GM06990 (cell line): ENCODE measurements at regions not wholly inside any gene's neighbourhood (a gene's known extent, or its start where the extent isn't known, plus 50 kb on each side); places are given as distances from the start of the nearest gene placed in this dataset.

Source experiments
- DNase-seq: peaks from one replicate; pipeline ENCODE4 v3.0.0-alpha.2; 2011; ENCODE audit not compliant: insufficient read length; ENCODE audit errors: extremely low read depth
- H3K27me3 ChIP-seq: replicated peaks from 2 replicates; pipeline ENCODE4 v1.6.0; 2011; ENCODE audit warnings: low read length; ENCODE audit not compliant: control insufficient read depth, insufficient read depth
- H3K36me3 ChIP-seq: 2 replicates; pipeline ENCODE4 v1.5.1; 2011; ENCODE audit warnings: low read length; ENCODE audit not compliant: control insufficient read depth, insufficient read depth
- H3K4me3 ChIP-seq: replicated peaks from 2 replicates; pipeline ENCODE4 v1.5.1; 2011; ENCODE audit warnings: low read depth, mild to moderate bottlenecking, control low read depth, low read length
- TF ChIP-seq, protein P1 (sequence below): IDR thresholded peaks from 2 replicates; pipeline ENCODE4 v1.5.1; 2011; ENCODE audit warnings: low read length, control low read depth, mild to moderate bottlenecking, inconsistent platforms; ENCODE audit not compliant: insufficient read depth, poor library complexity, severe bottlenecking

DNA sequence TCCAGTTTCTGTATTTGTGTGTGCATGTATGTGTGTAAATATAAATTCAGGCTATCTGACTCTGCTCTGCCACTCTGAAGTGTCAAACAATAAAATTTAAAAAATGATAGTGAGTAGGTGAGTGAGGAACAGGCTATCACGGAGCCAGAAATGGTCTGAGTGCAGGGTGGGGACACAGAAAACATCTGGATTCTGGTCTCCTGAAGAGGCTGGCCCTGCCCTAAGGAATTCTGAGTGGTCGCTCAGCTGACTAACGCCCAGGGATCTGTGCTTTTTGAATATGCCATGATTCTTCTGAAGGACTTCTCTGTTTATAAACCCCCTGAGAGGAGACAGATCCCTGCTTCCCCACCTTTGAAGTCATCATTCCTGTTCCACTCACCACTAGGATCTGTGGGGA is 353.9 kb upstream of the GYPC start:
- Histone ChIP-seq H3K36me3 (no peaks in the 10 kb centered on the region), H3K27me3 (no peaks in the 10 kb centered on the region), H3K4me3 (no peak overlapping the region)
- TF ChIP-seq, protein P1, sequence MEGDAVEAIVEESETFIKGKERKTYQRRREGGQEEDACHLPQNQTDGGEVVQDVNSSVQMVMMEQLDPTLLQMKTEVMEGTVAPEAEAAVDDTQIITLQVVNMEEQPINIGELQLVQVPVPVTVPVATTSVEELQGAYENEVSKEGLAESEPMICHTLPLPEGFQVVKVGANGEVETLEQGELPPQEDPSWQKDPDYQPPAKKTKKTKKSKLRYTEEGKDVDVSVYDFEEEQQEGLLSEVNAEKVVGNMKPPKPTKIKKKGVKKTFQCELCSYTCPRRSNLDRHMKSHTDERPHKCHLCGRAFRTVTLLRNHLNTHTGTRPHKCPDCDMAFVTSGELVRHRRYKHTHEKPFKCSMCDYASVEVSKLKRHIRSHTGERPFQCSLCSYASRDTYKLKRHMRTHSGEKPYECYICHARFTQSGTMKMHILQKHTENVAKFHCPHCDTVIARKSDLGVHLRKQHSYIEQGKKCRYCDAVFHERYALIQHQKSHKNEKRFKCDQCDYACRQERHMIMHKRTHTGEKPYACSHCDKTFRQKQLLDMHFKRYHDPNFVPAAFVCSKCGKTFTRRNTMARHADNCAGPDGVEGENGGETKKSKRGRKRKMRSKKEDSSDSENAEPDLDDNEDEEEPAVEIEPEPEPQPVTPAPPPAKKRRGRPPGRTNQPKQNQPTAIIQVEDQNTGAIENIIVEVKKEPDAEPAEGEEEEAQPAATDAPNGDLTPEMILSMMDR, result no peak
- DNase-seq, result no peak

DNA sequence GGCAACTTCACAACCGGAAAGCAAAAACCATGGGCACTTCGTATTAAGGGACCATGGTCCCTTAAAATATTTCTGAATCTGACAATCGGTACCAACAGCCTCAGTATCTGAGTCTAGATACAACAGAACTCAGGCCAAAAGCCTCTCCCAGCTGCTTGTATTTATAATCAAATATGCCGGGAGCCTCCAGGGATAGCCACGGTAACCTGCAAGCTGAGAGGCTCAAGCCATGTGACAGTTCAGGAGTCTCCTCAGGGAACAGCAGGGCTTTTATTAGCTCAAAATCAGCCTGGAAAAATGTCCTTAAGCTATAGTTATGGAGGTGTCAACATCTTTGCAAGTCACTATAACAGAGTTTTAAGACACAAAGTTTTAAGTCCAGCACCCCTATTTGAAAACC is 352.8 kb upstream of the GYPC start:
- Histone ChIP-seq H3K4me3 (no peak overlapping the region), H3K27me3 (no peaks in the 10 kb centered on the region), H3K36me3 (no peaks in the 10 kb centered on the region)
- TF ChIP-seq, protein P1, result no peak
- no peak for DNase-seq

DNA sequence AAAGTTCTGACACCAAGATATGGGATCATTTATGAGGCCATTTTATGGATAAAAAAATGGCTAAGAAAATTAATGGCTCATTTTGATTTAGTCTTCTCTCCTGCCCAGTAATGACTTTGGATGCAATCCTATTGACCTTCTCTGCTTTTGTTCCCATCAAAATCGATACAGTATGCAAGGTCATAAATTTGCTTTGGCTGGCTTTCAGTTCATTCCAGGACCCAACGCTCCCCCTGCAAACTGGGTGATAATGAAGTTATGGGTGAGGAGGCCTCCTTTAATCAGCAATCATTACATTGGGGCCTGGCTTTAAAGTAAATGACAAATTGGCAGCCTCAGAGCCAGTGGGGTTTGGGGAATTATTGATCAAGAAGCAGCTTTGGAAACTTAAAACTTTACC is 351.8 kb upstream of the GYPC start:
- Histone ChIP-seq H3K27me3 (no peaks in the 10 kb centered on the region), H3K36me3 (no peaks in the 10 kb centered on the region), H3K4me3 (no peak overlapping the region)
- TF ChIP-seq, protein P1, result no peak
- no peak for DNase-seq

DNA sequence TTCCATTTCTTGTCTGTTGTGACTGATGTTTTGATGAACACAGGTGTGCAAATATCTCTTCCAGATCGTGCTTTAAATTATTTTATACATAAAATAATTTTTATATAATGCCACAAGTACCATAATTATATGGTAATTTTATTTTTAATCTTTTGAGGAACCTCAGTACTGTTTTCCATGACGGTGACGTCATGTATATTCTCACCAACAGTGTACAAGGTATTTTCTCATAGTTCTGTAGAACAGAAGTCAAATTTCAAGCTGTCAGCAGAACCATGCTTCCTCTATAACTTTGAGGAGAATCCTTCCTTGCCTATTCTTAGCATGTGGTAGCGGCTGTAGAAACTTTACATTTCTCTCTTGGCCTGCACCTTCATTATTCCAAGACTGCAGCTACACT is 349.4 kb upstream of the GYPC start:
- TF ChIP-seq, protein P1, result no peak
- no peak overlapping the region for H3K4me3 ChIP-seq
- no peak for DNase-seq

DNA sequence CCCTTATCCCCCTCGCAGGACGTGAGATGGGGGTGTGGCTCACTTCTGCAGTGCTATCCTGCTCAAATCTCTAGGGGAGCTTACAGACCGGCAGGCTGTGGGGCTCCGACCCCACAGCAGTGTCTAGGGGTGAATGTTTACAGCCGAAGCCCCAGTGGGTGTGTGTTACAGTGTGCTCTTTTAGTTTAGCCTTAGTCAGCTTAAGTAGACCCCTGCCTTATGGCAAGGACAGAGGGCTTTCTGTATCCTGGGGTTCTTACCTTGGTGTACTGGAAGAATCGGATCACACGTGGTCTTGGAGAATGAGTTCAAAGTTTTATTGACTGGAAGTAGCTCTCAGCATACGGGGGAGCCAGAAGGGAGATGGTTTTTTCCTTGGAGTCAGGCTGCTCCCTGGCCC is 348.2 kb upstream of the GYPC start:
- no peaks in the 10 kb centered on the region for H3K36me3 ChIP-seq
- no peak overlapping the region for H3K4me3 ChIP-seq
- H3K27me3 ChIP-seq, result no peaks in the 10 kb centered on the region
- no peak for DNase-seq
- TF ChIP-seq, protein P1, result no peak

More for the DNA sequence above, 349.4 kb upstream of the GYPC start:
- Histone ChIP-seq H3K36me3 (no peaks in the 10 kb centered on the region), H3K27me3 (no peaks in the 10 kb centered on the region)

DNA sequence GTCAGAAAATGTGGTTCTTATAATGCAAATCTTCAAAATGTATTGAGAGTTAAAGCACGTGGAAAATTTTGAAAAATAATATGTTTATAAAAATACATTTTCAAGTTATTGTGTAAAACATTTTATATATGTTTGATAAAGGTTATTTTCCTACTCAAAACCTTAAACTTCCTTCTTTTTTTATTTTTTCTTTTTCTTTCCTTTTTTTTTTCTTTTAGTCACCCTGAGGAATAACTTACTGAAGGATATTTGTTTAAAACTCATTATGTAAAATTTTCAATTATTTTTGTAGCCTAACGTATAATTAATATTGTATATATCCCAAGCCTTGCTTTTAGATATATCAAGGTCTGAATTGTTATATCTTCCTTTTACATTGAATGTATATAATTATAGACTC is 346.8 kb upstream of the GYPC start:
- no peak for DNase-seq
- Histone ChIP-seq H3K36me3 (no peaks in the 10 kb centered on the region), H3K4me3 (no peak overlapping the region), H3K27me3 (no peaks in the 10 kb centered on the region)
- TF ChIP-seq, protein P1, result no peak
